ENCODE measurements at regions not wholly inside any gene's neighbourhood (a gene's known extent, or its start where the extent isn't known, plus 50 kb on each side); places are given as distances from the start of the nearest gene placed in this dataset.

- no peak overlapping the region for H3K4me3 ChIP-seq (ENCODE audit: low read depth, low read length)
- no peak for TF ChIP-seq CTCF (IDR thresholded peaks at IDR 0.05; ENCODE audit: borderline replicate concordance, insufficient read depth, low read depth, low read length)
Observed at GRCh38 chr5:155368490-155368889, 354.9 kb downstream of the KIF4B start.

DNA sequence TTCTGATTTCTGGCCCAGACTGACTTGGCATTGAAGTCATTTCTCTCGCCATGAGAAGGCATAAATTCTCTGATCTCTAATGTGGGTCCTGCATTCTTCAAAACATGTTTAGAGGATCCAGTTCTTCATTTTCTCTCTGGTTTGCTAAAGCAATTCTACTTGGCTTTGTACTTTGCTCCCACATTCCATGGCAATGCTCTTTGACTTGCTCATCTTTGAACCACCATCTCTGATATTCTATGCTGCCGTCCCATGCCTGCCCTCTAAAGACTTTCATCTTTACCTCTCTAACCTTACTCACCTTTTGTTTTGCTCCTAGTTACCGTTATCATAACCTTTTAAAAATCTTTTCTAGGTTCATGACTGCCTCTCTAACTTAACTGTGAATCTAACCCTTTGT lies 366.9 kb downstream of the KIF4B start:
- no peak for TF ChIP-seq CTCF (IDR thresholded peaks at IDR 0.05; ENCODE audit: borderline replicate concordance, insufficient read depth, low read depth, low read length)
- no peak overlapping the region for H3K4me3 ChIP-seq (ENCODE audit: low read depth, low read length)

DNA sequence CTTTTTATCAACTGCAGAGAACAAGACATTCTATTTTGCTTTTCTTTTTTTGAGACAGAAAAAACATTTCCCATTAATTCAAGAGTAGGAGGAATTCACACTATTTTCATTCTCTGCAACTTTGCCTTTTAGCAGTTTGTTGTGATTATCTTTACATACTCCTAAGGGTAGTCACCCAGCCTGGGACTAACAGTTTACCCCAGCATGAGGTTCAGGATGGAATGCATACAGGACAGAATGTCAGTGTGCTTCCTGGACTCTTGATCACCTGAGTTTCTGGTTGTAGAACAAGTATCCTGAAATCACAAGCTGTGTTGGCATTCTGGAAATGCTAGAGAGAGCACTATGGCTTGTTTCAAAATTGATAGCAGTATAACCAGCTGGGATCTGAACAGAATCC lies 368.1 kb downstream of the KIF4B start:
- TF ChIP-seq CTCF (IDR thresholded peaks at IDR 0.05; ENCODE audit: borderline replicate concordance, insufficient read depth, low read depth, low read length) = no peak
- H3K4me3 ChIP-seq (ENCODE audit: low read depth, low read length) = no peak overlapping the region

DNA sequence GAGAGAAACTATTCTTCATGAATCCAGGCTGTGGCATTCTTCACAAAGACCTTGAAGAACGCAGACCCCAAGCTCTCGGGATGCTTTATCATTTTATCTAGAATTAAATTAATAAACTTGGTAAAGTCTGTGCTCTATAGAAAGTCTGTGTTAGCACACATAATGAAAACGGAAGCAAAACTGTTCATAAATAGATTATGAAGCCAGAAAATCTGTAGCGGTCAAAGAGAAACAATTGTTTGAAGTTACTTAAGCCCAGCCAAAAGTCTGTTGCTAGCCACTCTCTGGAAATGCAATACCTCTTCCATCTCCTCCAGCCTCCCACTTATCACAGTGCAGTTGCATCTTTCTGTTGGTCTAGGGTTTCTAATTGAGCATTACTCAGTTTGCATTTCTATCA lies 375.9 kb downstream of the KIF4B start:
- no peak for TF ChIP-seq CTCF (IDR thresholded peaks at IDR 0.05; ENCODE audit: borderline replicate concordance, insufficient read depth, low read depth, low read length)
- H3K4me3 ChIP-seq (ENCODE audit: low read depth, low read length) = no peak overlapping the region

GRCh38 chr5:155394727-155395126 lies 381.2 kb downstream of the KIF4B start:
- no peak for TF ChIP-seq CTCF (IDR thresholded peaks at IDR 0.05; ENCODE audit: borderline replicate concordance, insufficient read depth, low read depth, low read length)

DNA sequence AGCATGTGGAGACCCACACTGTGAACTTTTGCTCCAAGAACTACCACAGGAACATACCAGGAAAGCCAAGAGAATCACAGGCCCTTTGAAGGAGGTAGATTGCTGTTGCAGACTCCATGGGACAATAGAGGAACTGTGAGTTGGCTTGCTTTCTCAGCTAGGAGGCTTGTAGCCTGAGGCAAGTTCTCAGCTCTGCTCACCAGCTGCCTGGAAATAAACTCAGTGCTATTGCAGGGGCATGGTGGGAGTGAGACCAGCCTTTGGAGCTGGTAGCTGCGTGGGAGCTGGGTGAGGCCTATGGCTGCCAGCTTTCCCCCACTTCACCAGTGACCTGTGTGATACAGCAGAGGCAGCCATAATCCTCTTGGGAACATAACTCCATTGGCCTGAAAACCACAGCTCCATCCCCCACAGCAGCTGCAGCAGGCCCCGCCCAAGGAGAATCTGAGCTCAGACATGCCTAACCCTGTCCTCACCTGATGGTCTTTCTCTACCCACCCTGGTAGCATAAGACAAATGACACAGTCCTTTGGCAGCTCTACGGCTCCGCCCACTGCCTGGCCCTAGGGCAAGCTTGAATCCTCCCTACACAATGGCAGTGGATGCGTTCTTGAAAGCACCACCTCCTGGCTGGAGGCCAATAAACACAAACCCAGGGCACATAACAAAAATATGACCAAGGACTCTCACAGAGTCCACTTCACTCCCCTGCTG lies 389.5 kb downstream of the KIF4B start:
- no peak overlapping the region for H3K4me3 ChIP-seq (ENCODE audit: low read depth, low read length)
- TF ChIP-seq CTCF (IDR thresholded peaks at IDR 0.05; ENCODE audit: borderline replicate concordance, insufficient read depth, low read depth, low read length) = no peak

More at GRCh38 chr5:155394727-155395126, 381.2 kb downstream of the KIF4B start:
- no peak overlapping the region for H3K4me3 ChIP-seq (ENCODE audit: low read depth, low read length)

DNA sequence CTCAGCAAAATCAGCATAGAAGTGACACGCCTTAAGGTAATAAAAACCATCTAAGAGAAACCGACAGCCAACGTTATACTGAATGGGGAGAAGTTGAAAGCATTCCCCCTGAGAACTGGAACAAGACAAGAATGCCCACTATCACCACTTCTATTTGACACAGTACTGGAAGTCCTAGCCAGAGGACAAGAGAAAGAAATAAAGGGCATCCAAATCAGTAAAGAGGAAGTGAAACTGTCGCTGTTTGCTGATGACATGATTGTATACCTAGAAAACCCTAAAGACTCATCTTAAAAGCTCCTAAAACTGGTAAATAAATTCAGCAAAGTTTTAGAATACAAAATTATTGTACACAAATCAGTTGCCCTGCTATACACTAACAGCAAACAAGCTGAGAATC lies 393.3 kb downstream of the KIF4B start:
- H3K4me3 ChIP-seq (ENCODE audit: low read depth, low read length) = no peak overlapping the region
- TF ChIP-seq CTCF (IDR thresholded peaks at IDR 0.05; ENCODE audit: borderline replicate concordance, insufficient read depth, low read depth, low read length) = no peak

Data from GM12875 (cell line).